ENCODE measurements at regions not wholly inside any gene's neighbourhood (a gene's known extent, or its start where the extent isn't known, plus 50 kb on each side); places are given as distances from the start of the nearest gene placed in this dataset.

- TF ChIP-seq CTCF (IDR thresholded peaks at IDR 0.05) (no peak), POLR2AphosphoS5 (IDR thresholded peaks at IDR 0.05; ENCODE audit: low read depth, low read length) (no peak)
- TF ChIP-seq, protein P1, sequence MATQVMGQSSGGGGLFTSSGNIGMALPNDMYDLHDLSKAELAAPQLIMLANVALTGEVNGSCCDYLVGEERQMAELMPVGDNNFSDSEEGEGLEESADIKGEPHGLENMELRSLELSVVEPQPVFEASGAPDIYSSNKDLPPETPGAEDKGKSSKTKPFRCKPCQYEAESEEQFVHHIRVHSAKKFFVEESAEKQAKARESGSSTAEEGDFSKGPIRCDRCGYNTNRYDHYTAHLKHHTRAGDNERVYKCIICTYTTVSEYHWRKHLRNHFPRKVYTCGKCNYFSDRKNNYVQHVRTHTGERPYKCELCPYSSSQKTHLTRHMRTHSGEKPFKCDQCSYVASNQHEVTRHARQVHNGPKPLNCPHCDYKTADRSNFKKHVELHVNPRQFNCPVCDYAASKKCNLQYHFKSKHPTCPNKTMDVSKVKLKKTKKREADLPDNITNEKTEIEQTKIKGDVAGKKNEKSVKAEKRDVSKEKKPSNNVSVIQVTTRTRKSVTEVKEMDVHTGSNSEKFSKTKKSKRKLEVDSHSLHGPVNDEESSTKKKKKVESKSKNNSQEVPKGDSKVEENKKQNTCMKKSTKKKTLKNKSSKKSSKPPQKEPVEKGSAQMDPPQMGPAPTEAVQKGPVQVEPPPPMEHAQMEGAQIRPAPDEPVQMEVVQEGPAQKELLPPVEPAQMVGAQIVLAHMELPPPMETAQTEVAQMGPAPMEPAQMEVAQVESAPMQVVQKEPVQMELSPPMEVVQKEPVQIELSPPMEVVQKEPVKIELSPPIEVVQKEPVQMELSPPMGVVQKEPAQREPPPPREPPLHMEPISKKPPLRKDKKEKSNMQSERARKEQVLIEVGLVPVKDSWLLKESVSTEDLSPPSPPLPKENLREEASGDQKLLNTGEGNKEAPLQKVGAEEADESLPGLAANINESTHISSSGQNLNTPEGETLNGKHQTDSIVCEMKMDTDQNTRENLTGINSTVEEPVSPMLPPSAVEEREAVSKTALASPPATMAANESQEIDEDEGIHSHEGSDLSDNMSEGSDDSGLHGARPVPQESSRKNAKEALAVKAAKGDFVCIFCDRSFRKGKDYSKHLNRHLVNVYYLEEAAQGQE (IDR thresholded peaks at IDR 0.05; ENCODE audit: insufficient read depth in 1 of 2, low read depth in 2 of 2, low read length in 1 of 2) = no peak
Measured at GRCh38 chr20:40894237-40894630, 134.4 kb upstream of the TOP1 start.

Data from Panc1 (cell line).